SU-DHL-6 (cell line): ENCODE measurements at regions not wholly inside any gene's neighbourhood (a gene's known extent, or its start where the extent isn't known, plus 50 kb on each side); places are given as distances from the start of the nearest gene placed in this dataset.

Source experiments
- EZH2phosphoT487 ChIP-seq: fragments of 200-600 bp; sonication (generic), shearing (Covaris generic); conservative IDR thresholded peaks from 2 replicates; pipeline ENCODE4 v1.6.1; 2018; ENCODE audit warnings: mild to moderate bottlenecking, antibody characterized with exemption, low read length, moderate library complexity, mixed read lengths
- TF ChIP-seq, protein P1 (sequence below): fragments of 200-600 bp; sonication (generic); IDR thresholded peaks from one replicate; pipeline ENCODE4 v1.5.1; 2017; ENCODE audit warnings: antibody characterized with exemption, mild to moderate bottlenecking, low read length, moderate library complexity; ENCODE audit not compliant: insufficient read depth, poor library complexity, severe bottlenecking

DNA sequence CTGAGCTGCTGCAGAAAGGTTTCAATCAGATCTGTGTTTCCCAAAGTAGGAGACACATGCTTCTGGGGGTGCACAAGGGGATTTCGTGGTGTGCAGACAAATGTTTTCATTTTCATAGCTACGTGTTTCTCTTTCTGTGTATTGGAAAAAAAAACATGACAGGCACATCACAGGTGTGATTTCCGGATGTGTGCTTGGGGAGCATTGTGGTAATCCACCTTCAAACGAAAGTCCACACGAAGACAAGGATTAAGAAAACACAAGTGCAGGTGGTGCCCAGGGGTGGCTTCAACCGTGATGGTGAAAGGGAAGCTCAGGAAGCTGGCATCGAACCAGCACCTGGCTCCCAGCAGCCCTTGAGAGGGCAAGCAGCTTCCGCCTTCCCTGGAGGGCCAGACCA lies 164.6 kb upstream of the LINGO1 start:
- TF ChIP-seq, protein P1, sequence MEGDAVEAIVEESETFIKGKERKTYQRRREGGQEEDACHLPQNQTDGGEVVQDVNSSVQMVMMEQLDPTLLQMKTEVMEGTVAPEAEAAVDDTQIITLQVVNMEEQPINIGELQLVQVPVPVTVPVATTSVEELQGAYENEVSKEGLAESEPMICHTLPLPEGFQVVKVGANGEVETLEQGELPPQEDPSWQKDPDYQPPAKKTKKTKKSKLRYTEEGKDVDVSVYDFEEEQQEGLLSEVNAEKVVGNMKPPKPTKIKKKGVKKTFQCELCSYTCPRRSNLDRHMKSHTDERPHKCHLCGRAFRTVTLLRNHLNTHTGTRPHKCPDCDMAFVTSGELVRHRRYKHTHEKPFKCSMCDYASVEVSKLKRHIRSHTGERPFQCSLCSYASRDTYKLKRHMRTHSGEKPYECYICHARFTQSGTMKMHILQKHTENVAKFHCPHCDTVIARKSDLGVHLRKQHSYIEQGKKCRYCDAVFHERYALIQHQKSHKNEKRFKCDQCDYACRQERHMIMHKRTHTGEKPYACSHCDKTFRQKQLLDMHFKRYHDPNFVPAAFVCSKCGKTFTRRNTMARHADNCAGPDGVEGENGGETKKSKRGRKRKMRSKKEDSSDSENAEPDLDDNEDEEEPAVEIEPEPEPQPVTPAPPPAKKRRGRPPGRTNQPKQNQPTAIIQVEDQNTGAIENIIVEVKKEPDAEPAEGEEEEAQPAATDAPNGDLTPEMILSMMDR: no peak
- no peak for TF ChIP-seq EZH2phosphoT487
